ENCODE measurements at regions not wholly inside any gene's neighbourhood (a gene's known extent, or its start where the extent isn't known, plus 50 kb on each side); places are given as distances from the start of the nearest gene placed in this dataset.
"Not testable (repeated sequence)": the region's sequence is repeated elsewhere in the genome, so short reads cannot be mapped to it uniquely, and the experiment has no call there.

GRCh38 chr12:5262450-5262849 is 169.5 kb upstream of the NTF3 start:
- DNase-seq = no peak

- DNase-seq = no peak
Measured at GRCh38 chr12:5262885-5263284, 169.0 kb upstream of the NTF3 start.

- DNase-seq = no peak
Measured at GRCh38 chr12:5264006-5264405, 167.9 kb upstream of the NTF3 start.

GRCh38 chr12:5267603-5268423 is 164.1 kb upstream of the NTF3 start:
- DNase-seq = no peak

DNA sequence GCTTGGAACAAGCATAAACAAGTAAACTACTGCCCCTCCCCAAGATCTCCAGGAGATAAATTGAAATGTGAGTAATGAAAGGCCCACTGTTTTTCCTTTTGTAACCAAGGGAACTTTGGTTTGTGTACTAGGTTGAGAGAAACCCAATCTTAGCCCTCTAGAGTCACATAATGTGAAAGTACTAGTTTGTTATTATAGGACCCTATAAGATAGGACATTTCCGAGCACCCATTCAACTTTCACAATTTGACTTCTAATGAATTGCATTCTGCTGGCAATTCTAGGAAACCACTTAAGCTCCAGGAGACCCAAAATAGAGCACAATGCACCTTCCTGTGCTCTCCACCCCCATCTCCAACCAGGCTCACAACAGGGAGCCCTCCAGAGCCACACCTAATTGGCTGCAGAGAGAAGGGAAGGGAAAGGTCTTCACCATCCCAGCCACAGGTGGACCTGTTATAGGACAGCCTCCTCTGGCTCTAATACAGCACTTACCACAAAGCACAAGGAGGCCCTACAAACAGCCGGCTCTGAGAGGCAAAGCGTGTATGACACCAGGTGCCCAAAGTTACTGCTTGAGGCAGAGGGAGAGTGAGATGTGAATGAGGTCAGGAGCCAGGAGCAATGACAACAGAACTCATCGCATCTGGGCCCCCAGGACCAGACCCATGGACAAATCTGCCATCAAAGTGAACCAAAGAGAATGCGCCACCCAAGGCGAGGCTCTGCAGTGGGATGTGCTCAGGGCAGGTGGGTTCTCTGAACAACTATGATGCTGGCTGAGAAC is 163.3 kb upstream of the NTF3 start:
- DNase-seq = no peak

DNA sequence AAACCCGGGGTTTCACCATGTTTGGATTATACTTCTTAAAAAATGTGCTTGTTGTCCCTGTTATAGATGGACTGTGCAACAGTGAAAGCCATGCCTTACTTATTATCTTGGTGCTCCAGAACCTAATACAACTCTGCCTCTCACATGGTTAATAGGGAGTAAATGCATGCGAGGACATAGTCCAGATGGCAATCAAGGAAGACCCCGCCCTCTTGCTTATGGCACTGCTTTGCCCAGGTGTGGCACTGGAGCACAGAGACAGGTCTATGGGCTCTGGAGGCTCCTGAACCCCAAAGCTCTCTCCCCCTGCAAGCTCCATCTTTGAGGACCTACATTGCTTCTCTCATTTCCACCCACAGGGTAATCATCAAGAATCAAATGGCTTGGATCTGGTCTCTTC is 162.1 kb upstream of the NTF3 start:
- no peak for DNase-seq

- no peak for DNase-seq
Measured at GRCh38 chr12:5272018-5272785, 159.7 kb upstream of the NTF3 start.

GRCh38 chr12:5273709-5274108 is 158.2 kb upstream of the NTF3 start:
- DNase-seq = no peak

GRCh38 chr12:5276327-5276880 is 155.5 kb upstream of the NTF3 start:
- DNase-seq = no peak

- DNase-seq = no peak
Measured at GRCh38 chr12:5280086-5280485, 151.8 kb upstream of the NTF3 start.

DNA sequence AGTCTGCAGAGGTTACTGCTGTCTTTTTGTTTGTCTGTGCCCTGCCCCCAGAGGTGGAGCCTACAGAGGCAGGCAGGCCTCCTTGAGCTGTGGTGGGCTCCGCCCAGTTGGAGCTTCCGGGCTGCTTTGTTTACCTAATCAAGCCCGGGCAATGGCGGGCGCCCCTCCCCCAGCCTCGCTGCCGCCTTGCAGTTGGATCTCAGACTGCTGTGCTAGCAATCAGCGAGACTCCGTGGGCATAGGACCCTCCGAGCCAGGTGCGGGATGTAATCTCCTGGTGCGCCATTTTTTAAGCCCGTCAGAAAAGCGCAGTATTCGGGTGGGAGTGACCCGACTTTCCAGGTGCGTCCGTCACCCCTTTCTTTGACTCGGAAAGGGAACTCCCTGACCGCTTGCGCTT is 141.5 kb upstream of the NTF3 start:
- DNase-seq = not testable (repeated sequence)

DNA sequence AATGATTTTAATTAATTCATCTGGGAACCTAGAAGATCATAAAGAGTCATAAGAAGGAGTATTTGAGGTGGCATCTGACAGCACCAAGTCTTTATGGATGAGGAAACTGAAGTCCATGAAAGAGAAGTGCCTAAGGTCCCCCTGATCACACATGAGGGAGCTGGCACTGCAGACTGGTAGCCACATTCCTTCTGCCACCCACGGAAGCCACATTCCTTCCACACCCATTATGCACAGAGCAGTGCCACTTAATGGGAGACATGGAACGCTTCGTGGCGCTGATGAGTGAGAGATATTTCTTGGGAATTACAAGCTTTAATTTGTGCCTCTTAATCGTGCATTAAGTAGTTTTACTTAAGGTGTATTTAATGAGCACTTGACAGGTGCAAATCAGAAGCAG is 139.3 kb upstream of the NTF3 start:
- DNase-seq = no peak

DNA sequence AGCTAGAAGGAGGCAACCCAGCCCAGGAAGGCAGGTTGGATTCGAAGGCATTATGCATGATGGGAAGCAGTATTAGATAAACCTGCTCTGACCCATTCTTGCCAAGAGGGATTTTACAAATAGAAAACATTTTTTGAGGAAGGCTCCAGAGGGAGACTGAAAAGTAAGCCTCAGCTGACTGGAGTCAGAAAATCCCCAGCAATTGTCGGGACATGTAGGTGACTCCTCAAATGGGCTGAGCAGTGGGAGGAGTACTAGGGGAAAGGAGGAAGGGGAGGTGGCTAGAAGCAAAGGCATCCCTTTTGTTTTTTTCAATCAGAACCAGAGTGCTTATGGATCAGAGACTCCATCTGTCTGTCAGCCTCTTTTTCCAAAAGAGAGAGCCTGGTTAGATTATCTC is 138.1 kb upstream of the NTF3 start:
- DNase-seq = no peak

GRCh38 chr12:5294274-5295070 is 137.4 kb upstream of the NTF3 start:
- DNase-seq = no peak

- no peak for DNase-seq
Measured at GRCh38 chr12:5295151-5295550, 136.8 kb upstream of the NTF3 start.

DNA sequence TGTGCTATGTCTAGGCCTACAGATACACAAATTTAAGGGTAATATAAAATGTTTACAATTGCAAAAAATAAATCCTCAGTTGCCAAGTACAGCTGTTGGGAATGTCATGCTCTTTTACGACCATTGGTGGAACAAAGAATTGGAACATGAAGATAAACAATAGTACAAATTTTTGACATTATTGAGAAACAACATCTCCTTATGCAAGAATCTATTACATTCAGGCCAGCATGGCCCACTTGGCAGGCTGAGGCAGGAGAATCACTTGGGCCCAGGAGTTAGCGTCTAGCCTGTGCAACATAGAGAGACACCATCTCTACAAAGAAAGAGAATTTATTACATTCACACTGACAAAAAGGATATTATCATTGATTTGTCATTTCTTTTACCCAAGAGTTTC is 135.9 kb upstream of the NTF3 start:
- DNase-seq = no peak

DNA sequence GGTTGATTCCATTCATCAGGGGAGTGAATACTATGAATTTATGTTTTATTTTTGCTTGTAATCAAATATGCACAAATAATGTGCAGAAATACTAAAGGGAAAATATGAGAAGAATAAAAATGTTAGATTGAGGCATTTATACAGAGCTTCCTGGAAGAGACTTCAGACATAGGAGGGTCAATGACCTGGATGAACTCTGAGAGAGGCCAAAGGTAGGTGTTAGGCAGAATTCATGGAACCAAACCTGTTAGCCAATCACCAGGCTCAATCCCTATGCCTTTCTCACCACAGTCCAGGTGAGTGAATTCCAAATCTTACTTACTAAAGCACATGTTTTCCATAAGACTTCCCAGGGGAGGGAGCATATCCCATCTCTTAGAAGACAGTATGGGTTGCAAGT is 130.4 kb upstream of the NTF3 start:
- DNase-seq = no peak

- DNase-seq = no peak
Measured at GRCh38 chr12:5305425-5305824, 126.5 kb upstream of the NTF3 start.

DNA sequence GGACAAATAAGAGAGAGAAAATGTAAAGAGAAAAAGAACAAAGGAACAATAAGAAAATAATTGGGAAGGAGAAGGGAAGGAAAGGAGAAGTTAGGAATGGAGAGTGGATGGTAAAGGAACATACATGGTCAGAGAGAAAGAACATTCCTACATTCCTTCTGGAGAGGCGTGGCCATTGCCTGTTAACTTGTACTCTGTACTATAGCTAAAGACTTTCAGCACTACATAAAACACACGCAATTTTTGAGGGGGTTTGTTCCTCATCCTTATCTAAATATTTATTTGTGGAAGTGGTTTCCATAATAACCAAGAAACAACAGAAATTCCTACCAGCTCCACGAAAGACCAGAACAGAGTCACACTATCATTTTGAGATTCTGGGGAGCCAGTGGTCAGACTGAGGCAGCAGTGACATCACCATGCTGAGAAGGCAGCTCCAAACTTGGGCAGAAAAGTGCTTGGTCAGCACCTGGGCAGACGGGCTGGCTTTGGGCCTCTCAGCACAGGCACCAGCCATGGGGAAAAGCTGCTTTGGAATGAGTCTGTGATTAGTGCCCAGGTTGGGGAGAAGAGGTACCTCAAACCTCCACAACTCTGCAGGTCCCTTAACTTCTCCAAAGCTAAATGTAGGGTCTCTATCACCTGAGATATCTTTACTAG is 125.9 kb upstream of the NTF3 start:
- no peak for DNase-seq

GRCh38 chr12:5307065-5307464 is 124.8 kb upstream of the NTF3 start:
- DNase-seq = no peak

- peak; percentile 48 for DNase-seq
Measured at GRCh38 chr12:5308216-5308615, 123.7 kb upstream of the NTF3 start.

Data from muscle of arm (tissue), 1 donor.